Neural progenitor cell (in vitro differentiated cells): ENCODE measurements at regions not wholly inside any gene's neighbourhood (a gene's known extent, or its start where the extent isn't known, plus 50 kb on each side); places are given as distances from the start of the nearest gene placed in this dataset.

ENCODE experiments used
- DNase-seq: peaks from one replicate; pipeline ENCODE4 v3.0.0-alpha.2; 2016; ENCODE audit warnings: low spot score
- H2AFZ ChIP-seq: fragments of 200-600 bp; sonication (generic); replicated peaks from 2 replicates; pipeline ENCODE4 v1.6.1; 2016; ENCODE audit warnings: antibody characterized with exemption
- H3F3A ChIP-seq: fragments of 200-600 bp; sonication (generic); 2 replicates; pipeline ENCODE4 v1.6.1; 2016; ENCODE audit warnings: antibody characterized with exemption, low read depth
- H3K27ac ChIP-seq: fragments of 200-600 bp; sonication (generic); 2 replicates; pipeline ENCODE4 v1.5.1; 2016; ENCODE audit warnings: mild to moderate bottlenecking
- H3K27me3 ChIP-seq: fragments of 200-600 bp; sonication (generic); 2 replicates; pipeline ENCODE4 v1.6.1; 2016; ENCODE audit warnings: mild to moderate bottlenecking, moderate library complexity
- H3K36me3 ChIP-seq: fragments of 200-600 bp; sonication (generic); 2 replicates; pipeline ENCODE4 v1.5.1; 2016
- H3K4me1 ChIP-seq: fragments of 200-600 bp; sonication (generic); 2 replicates; pipeline ENCODE4 v1.6.1; 2016; ENCODE audit warnings: mixed run types
- H3K4me2 ChIP-seq: fragments of 200-600 bp; sonication (generic); 2 replicates; pipeline ENCODE4 v1.6.1; 2016
- H3K4me3 ChIP-seq: fragments of 200-600 bp; sonication (generic); 2 replicates; pipeline ENCODE4 v1.5.1; 2016
- H3K79me2 ChIP-seq: fragments of 200-600 bp; sonication (generic); 2 replicates; pipeline ENCODE4 v1.6.1; 2016; ENCODE audit warnings: low read depth
- H3K9ac ChIP-seq: fragments of 200-600 bp; sonication (generic); 2 replicates; pipeline ENCODE4 v1.6.1; 2016
- H3K9me3 ChIP-seq: fragments of 200-600 bp; sonication (generic); 2 replicates; pipeline ENCODE4 v1.5.1; 2016; ENCODE audit warnings: low read depth
- H4K20me1 ChIP-seq: fragments of 200-600 bp; sonication (generic); 2 replicates; pipeline ENCODE4 v1.6.1; 2016; ENCODE audit warnings: low read depth
- H3K27ac Mint-ChIP-seq: 3 replicates; pipeline ENCODE4 v1.8.0; 2021; ENCODE audit warnings: mixed read lengths
- H3K27me3 Mint-ChIP-seq: 2 replicates; pipeline ENCODE4 v1.8.0; 2022; ENCODE audit warnings: low read depth, mild to moderate bottlenecking, inconsistent platforms, moderate library complexity, mixed read lengths; ENCODE audit not compliant: insufficient read depth
- H3K36me3 Mint-ChIP-seq: 3 replicates; pipeline ENCODE4 v1.8.0; 2021; ENCODE audit warnings: mixed read lengths
- H3K4me1 Mint-ChIP-seq: 3 replicates; pipeline ENCODE4 v1.8.0; 2021; ENCODE audit warnings: mixed read lengths
- H3K4me3 Mint-ChIP-seq: 3 replicates; pipeline ENCODE4 v1.8.0; 2021; ENCODE audit warnings: mild to moderate bottlenecking, moderate library complexity, mixed read lengths
- H3K9me3 Mint-ChIP-seq: 3 replicates; pipeline ENCODE4 v1.8.0; 2020; ENCODE audit warnings: mixed read lengths
- EZH2 ChIP-seq: fragments of 200-600 bp; sonication (generic); IDR thresholded peaks from 2 replicates; pipeline ENCODE4 v1.6.1; 2017; ENCODE audit warnings: antibody characterized with exemption, mild to moderate bottlenecking, moderate library complexity
- EZH2phosphoT487 ChIP-seq: fragments of 200-600 bp; sonication (generic); IDR thresholded peaks from 2 replicates; pipeline ENCODE4 v1.6.1; 2017; ENCODE audit warnings: antibody characterized with exemption
- TF ChIP-seq, protein P1 (sequence below): fragments of 200-600 bp; sonication (generic); IDR thresholded peaks from 2 replicates; pipeline ENCODE4 v1.5.1; 2017; ENCODE audit warnings: antibody characterized with exemption, mild to moderate bottlenecking

DNA sequence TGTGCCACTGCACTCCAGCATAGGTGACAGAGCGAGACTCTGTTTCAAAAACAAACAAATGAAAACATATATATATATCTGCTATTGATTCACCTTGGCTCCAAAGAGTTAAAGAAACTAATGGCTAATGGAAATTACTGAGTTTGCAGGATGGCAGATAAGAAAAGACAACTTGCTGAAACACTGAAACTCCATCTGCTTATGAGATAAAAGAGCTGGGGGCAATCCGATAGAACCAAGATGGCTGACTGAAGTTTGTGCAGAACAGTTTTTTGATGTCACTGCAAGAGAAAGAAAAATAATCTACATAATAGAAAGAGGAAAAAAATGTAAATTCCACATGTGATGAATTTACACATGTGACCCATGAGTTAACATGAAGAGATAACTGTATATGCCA is 88.2 kb downstream of the LRATD1 start:
- DNase-seq, result no peak
- TF ChIP-seq EZH2 (no peak), EZH2phosphoT487 (no peak)
- TF ChIP-seq, protein P1, sequence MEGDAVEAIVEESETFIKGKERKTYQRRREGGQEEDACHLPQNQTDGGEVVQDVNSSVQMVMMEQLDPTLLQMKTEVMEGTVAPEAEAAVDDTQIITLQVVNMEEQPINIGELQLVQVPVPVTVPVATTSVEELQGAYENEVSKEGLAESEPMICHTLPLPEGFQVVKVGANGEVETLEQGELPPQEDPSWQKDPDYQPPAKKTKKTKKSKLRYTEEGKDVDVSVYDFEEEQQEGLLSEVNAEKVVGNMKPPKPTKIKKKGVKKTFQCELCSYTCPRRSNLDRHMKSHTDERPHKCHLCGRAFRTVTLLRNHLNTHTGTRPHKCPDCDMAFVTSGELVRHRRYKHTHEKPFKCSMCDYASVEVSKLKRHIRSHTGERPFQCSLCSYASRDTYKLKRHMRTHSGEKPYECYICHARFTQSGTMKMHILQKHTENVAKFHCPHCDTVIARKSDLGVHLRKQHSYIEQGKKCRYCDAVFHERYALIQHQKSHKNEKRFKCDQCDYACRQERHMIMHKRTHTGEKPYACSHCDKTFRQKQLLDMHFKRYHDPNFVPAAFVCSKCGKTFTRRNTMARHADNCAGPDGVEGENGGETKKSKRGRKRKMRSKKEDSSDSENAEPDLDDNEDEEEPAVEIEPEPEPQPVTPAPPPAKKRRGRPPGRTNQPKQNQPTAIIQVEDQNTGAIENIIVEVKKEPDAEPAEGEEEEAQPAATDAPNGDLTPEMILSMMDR, result no peak
- Mint-ChIP-seq H3K27ac (no peak overlapping the region), H3K9me3 (no peaks in the 10 kb centered on the region), H3K4me3 (no peak overlapping the region), H3K36me3 (no peaks in the 10 kb centered on the region), H3K4me1 (no peaks in the 10 kb centered on the region), H3K27me3 (no peaks in the 10 kb centered on the region)
- no peaks in the 10 kb centered on the region for H3K79me2 ChIP-seq
- H3K4me1 ChIP-seq, result no peaks in the 10 kb centered on the region
- H4K20me1 ChIP-seq, result no peaks in the 10 kb centered on the region
- H3K9ac ChIP-seq, result no peak overlapping the region
- no peaks in the 10 kb centered on the region for H3K9me3 ChIP-seq
- no peak overlapping the region for H3K27ac ChIP-seq
- H3F3A ChIP-seq, result no peaks in the 10 kb centered on the region
- H3K4me2 ChIP-seq, result no peak overlapping the region
- H3K4me3 ChIP-seq, result no peak overlapping the region
- H2AFZ ChIP-seq, result no peak overlapping the region
- no peaks in the 10 kb centered on the region for H3K36me3 ChIP-seq
- H3K27me3 ChIP-seq, result no peaks in the 10 kb centered on the region

DNA sequence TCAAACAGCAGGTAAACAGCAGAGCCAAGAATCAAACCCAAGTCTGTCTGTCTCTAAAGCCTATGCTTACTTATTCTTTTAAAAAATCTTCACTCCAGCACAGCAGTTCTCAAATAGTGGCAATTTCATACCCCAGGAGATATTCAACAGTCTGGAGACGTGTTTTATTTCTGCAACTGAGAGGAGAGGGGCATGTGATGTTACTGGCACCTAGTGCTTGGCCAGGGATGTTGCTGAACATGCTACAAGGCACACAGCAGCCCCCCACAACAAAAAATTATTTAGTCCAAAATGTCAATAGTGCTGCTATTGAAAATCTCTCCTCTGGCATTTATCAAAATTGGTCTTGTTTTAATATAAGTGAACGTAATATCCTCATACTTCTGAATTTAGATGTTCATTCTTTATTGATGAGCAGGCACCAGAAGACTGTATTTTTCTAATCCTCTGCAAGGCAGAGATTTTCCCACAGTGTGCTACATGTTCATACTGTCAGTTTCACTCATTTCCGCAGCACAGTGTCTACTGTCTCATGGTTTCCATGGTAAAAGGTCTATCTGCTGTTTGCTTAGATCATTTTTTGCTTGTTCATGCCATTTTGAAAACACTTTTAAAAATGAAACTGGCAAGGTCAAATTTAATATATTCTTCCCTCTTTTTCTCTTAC is 90.5 kb downstream of the LRATD1 start:
- Histone ChIP-seq H3K4me3 (no peak overlapping the region), H3K4me2 (no peak overlapping the region), H3K9me3 (no peaks in the 10 kb centered on the region), H4K20me1 (no peaks in the 10 kb centered on the region), H3K4me1 (no peaks in the 10 kb centered on the region), H3K9ac (no peak overlapping the region), H3K36me3 (no peaks in the 10 kb centered on the region), H3K27ac (no peak overlapping the region), H3F3A (no peaks in the 10 kb centered on the region), H3K27me3 (no peaks in the 10 kb centered on the region), H2AFZ (no peak overlapping the region), H3K79me2 (no peaks in the 10 kb centered on the region)
- no peak for DNase-seq
- Mint-ChIP-seq H3K36me3 (no peaks in the 10 kb centered on the region), H3K9me3 (no peaks in the 10 kb centered on the region), H3K27ac (no peak overlapping the region), H3K4me3 (no peak overlapping the region), H3K27me3 (no peaks in the 10 kb centered on the region), H3K4me1 (no peaks in the 10 kb centered on the region)
- TF ChIP-seq, protein P1, result peak; percentile 9
- TF ChIP-seq EZH2phosphoT487, result no peak

DNA sequence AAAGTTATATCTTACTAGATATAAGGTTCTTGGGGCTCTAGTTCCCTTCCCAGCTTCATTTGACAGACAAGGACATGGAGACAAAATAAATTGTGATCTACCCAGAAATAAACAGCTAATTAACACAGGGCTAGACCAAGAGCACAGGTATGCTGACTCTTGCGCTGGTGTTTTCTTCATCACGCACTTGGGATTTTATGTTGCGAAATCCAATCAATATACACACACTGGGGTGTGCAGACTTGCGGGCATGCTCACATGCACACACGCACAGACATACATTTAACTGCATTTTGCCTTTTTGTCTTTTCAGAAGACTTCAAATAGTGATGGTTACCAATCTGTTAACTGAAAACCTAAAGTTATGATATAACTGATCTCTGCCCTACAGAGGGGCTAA is 91.2 kb downstream of the LRATD1 start:
- H3K36me3 ChIP-seq, result no peaks in the 10 kb centered on the region
- no peak overlapping the region for H2AFZ ChIP-seq
- no peak for TF ChIP-seq EZH2
- TF ChIP-seq, protein P1, result no peak
- TF ChIP-seq EZH2phosphoT487, result no peak
- no peaks in the 10 kb centered on the region for H3K36me3 Mint-ChIP-seq
- DNase-seq, result no peak
- H3K27ac Mint-ChIP-seq, result no peak overlapping the region
- H3K9me3 Mint-ChIP-seq, result no peaks in the 10 kb centered on the region
- no peak overlapping the region for H3K4me2 ChIP-seq
- H3K4me1 Mint-ChIP-seq, result no peaks in the 10 kb centered on the region
- H3K4me3 ChIP-seq, result no peak overlapping the region
- H4K20me1 ChIP-seq, result no peaks in the 10 kb centered on the region
- no peaks in the 10 kb centered on the region for H3K27me3 Mint-ChIP-seq
- no peak overlapping the region for H3K9ac ChIP-seq
- no peaks in the 10 kb centered on the region for H3K79me2 ChIP-seq
- H3K4me1 ChIP-seq, result no peaks in the 10 kb centered on the region
- H3K9me3 ChIP-seq, result no peaks in the 10 kb centered on the region
- no peak overlapping the region for H3K4me3 Mint-ChIP-seq
- no peaks in the 10 kb centered on the region for H3F3A ChIP-seq
- no peaks in the 10 kb centered on the region for H3K27me3 ChIP-seq
- no peak overlapping the region for H3K27ac ChIP-seq
